ENCODE measurements at regions not wholly inside any gene's neighbourhood (a gene's known extent, or its start where the extent isn't known, plus 50 kb on each side); places are given as distances from the start of the nearest gene placed in this dataset.
"Not testable (repeated sequence)": the region's sequence is repeated elsewhere in the genome, so short reads cannot be mapped to it uniquely, and the experiment has no call there.

GRCh38 chr2:13676269-13676668, 956.2 kb upstream of the LRATD1 start:
- DNase-seq (ENCODE audit: low read depth, low spot score), result peak; percentile 76

GRCh38 chr2:13681936-13682335, 950.6 kb upstream of the LRATD1 start:
- DNase-seq (ENCODE audit: low read depth, low spot score), result peak; percentile 27

GRCh38 chr2:13682540-13683272, 949.8 kb upstream of the LRATD1 start:
- peak; percentile 55 for DNase-seq (ENCODE audit: low read depth, low spot score)

- no peak for DNase-seq (ENCODE audit: low read depth, low spot score)
These were observed 946.3 kb upstream of the LRATD1 start for GRCh38 chr2:13686262-13686661.

GRCh38 chr2:13694673-13695072, 937.8 kb upstream of the LRATD1 start:
- no peak for DNase-seq (ENCODE audit: low read depth, low spot score)

- no peak for DNase-seq (ENCODE audit: low read depth, low spot score)
These were observed 935.9 kb upstream of the LRATD1 start for GRCh38 chr2:13696601-13697000.

GRCh38 chr2:13698847-13699246, 933.7 kb upstream of the LRATD1 start:
- DNase-seq (ENCODE audit: low read depth, low spot score), result no peak

- DNase-seq (ENCODE audit: low read depth, low spot score), result not testable (repeated sequence)
These were observed 932.6 kb upstream of the LRATD1 start for GRCh38 chr2:13699939-13700338.

- DNase-seq (ENCODE audit: low read depth, low spot score), result no peak
These were observed 921.4 kb upstream of the LRATD1 start for GRCh38 chr2:13711154-13711553.

- peak; percentile 11 for DNase-seq (ENCODE audit: low read depth, low spot score)
These were observed 918.1 kb upstream of the LRATD1 start for GRCh38 chr2:13714466-13714865.

GRCh38 chr2:13725945-13726344, 906.6 kb upstream of the LRATD1 start:
- no peak for DNase-seq (ENCODE audit: low read depth, low spot score)

- DNase-seq (ENCODE audit: low read depth, low spot score), result no peak
These were observed 887.2 kb upstream of the LRATD1 start for GRCh38 chr2:13745330-13745729.

- DNase-seq (ENCODE audit: low read depth, low spot score), result no peak
These were observed 880.6 kb upstream of the LRATD1 start for GRCh38 chr2:13751955-13752354.

- no peak for DNase-seq (ENCODE audit: low read depth, low spot score)
These were observed 874.1 kb upstream of the LRATD1 start for GRCh38 chr2:13758412-13758811.

- DNase-seq (ENCODE audit: low read depth, low spot score), result no peak
These were observed 864.2 kb upstream of the LRATD1 start for GRCh38 chr2:13768274-13768673.

GRCh38 chr2:13770279-13770678, 862.2 kb upstream of the LRATD1 start:
- no peak for DNase-seq (ENCODE audit: low read depth, low spot score)

GRCh38 chr2:13779996-13780395, 852.5 kb upstream of the LRATD1 start:
- DNase-seq (ENCODE audit: low read depth, low spot score), result no peak

- DNase-seq (ENCODE audit: low read depth, low spot score), result no peak
These were observed 841.4 kb upstream of the LRATD1 start for GRCh38 chr2:13791019-13791547.

- no peak for DNase-seq (ENCODE audit: low read depth, low spot score)
These were observed 826.0 kb upstream of the LRATD1 start for GRCh38 chr2:13806539-13806938.

GRCh38 chr2:13813236-13813635, 819.3 kb upstream of the LRATD1 start:
- DNase-seq (ENCODE audit: low read depth, low spot score), result peak; percentile 41

GRCh38 chr2:13818002-13818401, 814.5 kb upstream of the LRATD1 start:
- DNase-seq (ENCODE audit: low read depth, low spot score), result no peak

GRCh38 chr2:13819896-13820295, 812.6 kb upstream of the LRATD1 start:
- no peak for DNase-seq (ENCODE audit: low read depth, low spot score)

GRCh38 chr2:13821255-13821880, 811.1 kb upstream of the LRATD1 start:
- peak; percentile 81 for DNase-seq (ENCODE audit: low read depth, low spot score)

All from astrocyte of the hippocampus (primary cell).